ENCODE measurements at regions not wholly inside any gene's neighbourhood (a gene's known extent, or its start where the extent isn't known, plus 50 kb on each side); places are given as distances from the start of the nearest gene placed in this dataset.

DNA sequence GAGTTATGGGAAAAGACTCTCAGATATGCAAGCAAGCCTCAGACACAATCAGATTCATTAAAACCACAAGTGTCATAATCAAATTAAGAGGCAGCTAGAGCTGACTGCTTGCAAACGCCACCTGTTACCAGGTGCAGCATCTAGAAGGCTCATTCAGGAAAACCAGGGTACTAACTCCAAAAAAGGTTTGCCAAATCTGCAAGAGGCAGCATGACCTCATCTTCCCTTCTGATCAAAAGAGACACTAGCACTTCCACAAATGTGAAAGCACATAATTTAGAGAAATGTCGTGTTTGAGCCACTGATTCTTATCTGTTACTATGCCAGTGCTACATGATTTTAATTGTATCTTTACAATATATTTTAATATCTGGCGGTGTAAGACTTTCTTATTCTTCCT is 123.3 kb upstream of the NANOGP8 start:
- no peaks in the 10 kb centered on the region for H3K4me1 ChIP-seq (replicated peaks)
- no peak for DNase-seq (ENCODE audit: low spot score)
- TF ChIP-seq POLR2AphosphoS5 (IDR thresholded peaks at IDR 0.05), result no peak
- TF ChIP-seq POLR2A (IDR thresholded peaks at IDR 0.05), result no peak
- TF ChIP-seq, protein P1, sequence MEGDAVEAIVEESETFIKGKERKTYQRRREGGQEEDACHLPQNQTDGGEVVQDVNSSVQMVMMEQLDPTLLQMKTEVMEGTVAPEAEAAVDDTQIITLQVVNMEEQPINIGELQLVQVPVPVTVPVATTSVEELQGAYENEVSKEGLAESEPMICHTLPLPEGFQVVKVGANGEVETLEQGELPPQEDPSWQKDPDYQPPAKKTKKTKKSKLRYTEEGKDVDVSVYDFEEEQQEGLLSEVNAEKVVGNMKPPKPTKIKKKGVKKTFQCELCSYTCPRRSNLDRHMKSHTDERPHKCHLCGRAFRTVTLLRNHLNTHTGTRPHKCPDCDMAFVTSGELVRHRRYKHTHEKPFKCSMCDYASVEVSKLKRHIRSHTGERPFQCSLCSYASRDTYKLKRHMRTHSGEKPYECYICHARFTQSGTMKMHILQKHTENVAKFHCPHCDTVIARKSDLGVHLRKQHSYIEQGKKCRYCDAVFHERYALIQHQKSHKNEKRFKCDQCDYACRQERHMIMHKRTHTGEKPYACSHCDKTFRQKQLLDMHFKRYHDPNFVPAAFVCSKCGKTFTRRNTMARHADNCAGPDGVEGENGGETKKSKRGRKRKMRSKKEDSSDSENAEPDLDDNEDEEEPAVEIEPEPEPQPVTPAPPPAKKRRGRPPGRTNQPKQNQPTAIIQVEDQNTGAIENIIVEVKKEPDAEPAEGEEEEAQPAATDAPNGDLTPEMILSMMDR (IDR thresholded peaks at IDR 0.05), result no peak
- H3K36me3 ChIP-seq, result no peaks in the 10 kb centered on the region
- no peaks in the 10 kb centered on the region for H3K9me3 ChIP-seq
- no peak overlapping the region for H3K4me3 ChIP-seq
- WGBS, result 56% methylated on average over 3 of the region's 3 CpGs
- H3K27me3 ChIP-seq (replicated peaks; ENCODE audit: insufficient read depth), result no peaks in the 10 kb centered on the region
- H3K27ac ChIP-seq, result no peak overlapping the region
- intact Hi-C loops (cut with DNase I), result no loop called here

DNA sequence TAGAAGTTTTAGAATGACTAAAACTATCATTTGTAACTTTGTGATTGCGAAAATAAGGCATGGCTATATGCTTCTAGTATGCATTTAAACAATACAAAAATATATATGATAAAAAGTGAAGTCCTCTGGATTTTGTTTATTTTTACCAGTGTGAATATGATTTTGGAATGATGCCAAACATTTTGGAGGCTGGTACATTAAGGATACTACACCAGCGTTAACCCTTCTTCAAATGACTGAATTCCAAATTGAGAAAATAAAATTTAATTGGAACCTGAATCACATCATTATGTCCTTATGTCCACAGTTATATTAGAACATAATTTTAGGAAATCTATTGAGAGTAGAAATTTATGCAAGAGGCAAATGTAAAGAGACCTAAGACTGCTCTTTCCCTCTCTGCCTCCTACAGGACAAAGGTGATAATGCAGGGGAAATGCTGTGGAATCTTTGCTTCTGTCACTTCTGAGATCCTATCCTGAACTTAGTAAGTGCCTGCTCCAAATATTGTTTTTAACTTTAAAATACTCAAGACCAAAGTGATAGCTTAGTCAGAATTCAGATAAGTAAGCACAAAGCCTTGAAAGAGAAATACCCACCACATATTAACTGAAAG is 121.1 kb upstream of the NANOGP8 start:
- Histone ChIP-seq H3K4me1 (replicated peaks) (no peaks in the 10 kb centered on the region), H3K4me3 (no peak overlapping the region), H3K27ac (no peak overlapping the region), H3K36me3 (no peaks in the 10 kb centered on the region), H3K9me3 (no peaks in the 10 kb centered on the region), H3K27me3 (replicated peaks; ENCODE audit: insufficient read depth) (no peaks in the 10 kb centered on the region)
- intact Hi-C loops (cut with DNase I), result no loop called here
- TF ChIP-seq POLR2AphosphoS5 (IDR thresholded peaks at IDR 0.05) (no peak), POLR2A (IDR thresholded peaks at IDR 0.05) (no peak)
- TF ChIP-seq, protein P1 (IDR thresholded peaks at IDR 0.05), result no peak
- 96% methylated on average over 2 of the region's 2 CpGs for WGBS
- DNase-seq (ENCODE audit: low spot score), result no peak

DNA sequence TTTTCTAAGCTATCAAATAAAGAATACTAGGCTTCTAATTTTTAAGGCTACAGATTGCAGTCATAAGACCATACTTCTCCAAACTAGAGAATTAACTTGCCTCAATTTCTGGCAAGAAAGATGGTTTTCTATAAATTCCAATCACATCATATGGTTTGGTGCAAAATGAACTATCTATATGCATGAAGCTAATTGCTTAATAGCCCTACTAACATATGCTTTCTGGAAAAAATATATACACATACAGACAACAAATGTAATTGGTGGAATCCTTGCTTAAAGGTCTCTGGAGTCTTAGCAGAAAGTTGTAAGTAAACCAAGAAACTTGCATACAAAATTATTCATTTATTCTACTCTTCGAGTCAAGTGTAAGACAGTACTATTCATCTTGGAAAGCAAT is 113.1 kb upstream of the NANOGP8 start:
- intact Hi-C loops (cut with DNase I), result loop anchor here (10.0 kb wide), 1 partner anchor 57 kb away; no protein-coding TSS in a partner anchor
- H3K4me1 ChIP-seq (replicated peaks), result no peaks in the 10 kb centered on the region
- H3K36me3 ChIP-seq, result no peaks in the 10 kb centered on the region
- 94% methylated on average over 1 of the region's 1 CpG for WGBS
- no peak for DNase-seq (ENCODE audit: low spot score)
- no peaks in the 10 kb centered on the region for H3K9me3 ChIP-seq
- H3K4me3 ChIP-seq, result no peak overlapping the region
- TF ChIP-seq POLR2A (IDR thresholded peaks at IDR 0.05) (no peak), POLR2AphosphoS5 (IDR thresholded peaks at IDR 0.05) (no peak)
- TF ChIP-seq, protein P1 (IDR thresholded peaks at IDR 0.05), result no peak
- H3K27me3 ChIP-seq (replicated peaks; ENCODE audit: insufficient read depth), result no peaks in the 10 kb centered on the region
- H3K27ac ChIP-seq, result no peak overlapping the region

DNA sequence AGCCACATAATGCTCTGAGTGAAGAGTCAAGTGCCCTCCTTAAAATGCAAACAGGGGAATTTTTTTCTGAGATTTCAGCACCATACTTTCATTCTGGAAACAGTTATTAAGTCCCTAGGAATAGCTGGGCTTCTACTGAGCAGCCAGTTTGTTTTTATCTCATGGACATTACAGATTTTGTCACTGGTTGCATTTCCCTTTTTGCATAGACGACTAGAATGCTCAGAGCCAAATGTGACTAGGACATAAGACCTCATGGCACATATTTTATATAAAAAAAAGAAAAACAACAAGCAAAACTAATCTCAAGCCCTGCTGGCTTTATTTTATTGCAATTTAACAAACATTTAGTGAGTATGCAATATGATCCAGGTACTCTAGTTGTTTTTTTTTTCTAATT is 112.7 kb upstream of the NANOGP8 start:
- 32% methylated on average over 1 of the region's 1 CpG for WGBS
- TF ChIP-seq, protein P1 (IDR thresholded peaks at IDR 0.05), result no peak
- TF ChIP-seq POLR2A (IDR thresholded peaks at IDR 0.05), result no peak
- no peak for TF ChIP-seq POLR2AphosphoS5 (IDR thresholded peaks at IDR 0.05)
- Histone ChIP-seq H3K9me3 (no peaks in the 10 kb centered on the region), H3K27ac (no peak overlapping the region), H3K27me3 (replicated peaks; ENCODE audit: insufficient read depth) (no peaks in the 10 kb centered on the region), H3K4me3 (no peak overlapping the region), H3K36me3 (no peaks in the 10 kb centered on the region), H3K4me1 (replicated peaks) (no peaks in the 10 kb centered on the region)
- DNase-seq (ENCODE audit: low spot score), result no peak
- intact Hi-C loops (cut with DNase I), result loop anchor here (10.0 kb wide), 1 partner anchor 57 kb away; no protein-coding TSS in a partner anchor

DNA sequence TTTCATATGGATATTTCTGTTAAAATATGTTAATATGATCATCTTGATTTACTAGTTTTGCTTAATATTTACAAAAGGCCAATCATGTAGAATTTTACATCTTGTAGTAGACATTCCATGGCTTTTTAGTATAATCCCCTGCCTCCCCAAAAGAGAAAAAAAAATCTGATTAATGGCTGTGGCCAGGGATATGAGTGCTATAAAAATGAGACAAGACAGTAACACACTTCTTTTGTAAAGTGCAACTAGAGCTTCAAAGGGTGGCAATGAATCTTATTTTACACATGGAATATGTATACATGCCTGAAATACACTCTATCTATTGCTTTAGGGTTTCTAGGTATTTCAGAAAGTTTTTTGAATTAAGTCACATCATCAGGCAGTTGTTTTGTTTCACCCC is 112.2 kb upstream of the NANOGP8 start:
- intact Hi-C loops (cut with DNase I), result loop anchor here (10.0 kb wide), 1 partner anchor 57 kb away; no protein-coding TSS in a partner anchor

More for the DNA sequence above, 112.2 kb upstream of the NANOGP8 start:
- Histone ChIP-seq H3K9me3 (no peaks in the 10 kb centered on the region), H3K4me1 (replicated peaks) (no peaks in the 10 kb centered on the region), H3K36me3 (no peaks in the 10 kb centered on the region), H3K27me3 (replicated peaks; ENCODE audit: insufficient read depth) (no peaks in the 10 kb centered on the region), H3K4me3 (no peak overlapping the region), H3K27ac (no peak overlapping the region)
- TF ChIP-seq, protein P1 (IDR thresholded peaks at IDR 0.05), result no peak
- TF ChIP-seq POLR2A (IDR thresholded peaks at IDR 0.05), result no peak
- TF ChIP-seq POLR2AphosphoS5 (IDR thresholded peaks at IDR 0.05), result no peak
- no peak for DNase-seq (ENCODE audit: low spot score)

Data from prostate gland (tissue), 2 donors.